Head of caudate nucleus (tissue), 42 donors: ENCODE measurements at regions not wholly inside any gene's neighbourhood (a gene's known extent, or its start where the extent isn't known, plus 50 kb on each side); places are given as distances from the start of the nearest gene placed in this dataset.
"Not testable (repeated sequence)": the region's sequence is repeated elsewhere in the genome, so short reads cannot be mapped to it uniquely, and the experiment has no call there.

ENCODE experiments used
- DNase-seq, 42 donors: peaks; one replicate each; pipeline versions ENCODE4 v3.0.0 to v3.0.0-alpha.2; 2020 to 2021; ENCODE audit warnings: mixed read lengths in 7 of 42
- intact Hi-C: fragments of 100-400 bp; cut with DNase I; formaldehyde crosslinking; loops from one replicate; pipeline ENCODE4 v1.15.0; 2022

DNA sequence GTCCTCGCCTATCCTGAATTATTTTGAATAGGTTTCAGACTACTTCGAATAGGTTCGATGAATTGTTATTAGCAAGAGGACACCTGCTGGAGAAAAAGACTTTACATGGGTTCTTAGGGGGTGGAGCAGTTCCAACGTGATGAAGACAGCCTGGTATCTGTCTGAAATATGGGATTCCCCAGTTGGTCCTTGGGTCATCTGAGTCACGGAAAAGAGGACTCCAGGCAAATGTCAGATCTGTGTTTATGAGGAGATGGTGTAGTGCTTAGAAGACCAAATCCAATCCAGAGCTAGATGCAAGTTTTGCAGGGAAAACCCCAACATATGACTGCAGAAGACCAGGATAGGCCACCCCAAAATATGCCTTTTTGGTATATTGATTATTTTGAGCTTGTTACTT, 98.9 kb upstream of the IGSF10 start:
- intact Hi-C loops = no loop called here
- no peak for DNase-seq

DNA sequence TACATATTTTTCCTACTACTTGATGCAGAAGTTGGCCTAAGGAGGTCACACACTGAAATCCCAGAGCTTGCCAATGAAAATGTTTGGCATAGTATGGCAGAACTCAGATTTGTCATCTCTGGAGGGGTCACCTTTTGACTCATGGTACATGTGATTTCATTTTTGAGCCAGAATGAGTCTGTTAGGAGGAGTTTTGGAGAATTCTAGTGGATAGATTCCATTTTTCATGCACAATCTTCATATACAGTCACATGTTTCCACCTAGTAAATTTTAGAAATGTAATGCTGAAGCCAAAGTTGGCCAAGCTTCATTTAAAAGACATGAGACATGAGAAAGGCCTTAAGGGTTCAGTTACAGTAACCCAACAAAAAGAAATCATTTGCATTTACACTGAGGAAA, 97.8 kb upstream of the IGSF10 start:
- intact Hi-C loops = no loop called here
- DNase-seq = no peak

- intact Hi-C loops = no loop called here
- no peak for DNase-seq
Measured at GRCh38 chr3:151557068-151557840, 96.4 kb upstream of the IGSF10 start.

GRCh38 chr3:151556596-151556995, 95.7 kb upstream of the IGSF10 start:
- no peak for DNase-seq

DNA sequence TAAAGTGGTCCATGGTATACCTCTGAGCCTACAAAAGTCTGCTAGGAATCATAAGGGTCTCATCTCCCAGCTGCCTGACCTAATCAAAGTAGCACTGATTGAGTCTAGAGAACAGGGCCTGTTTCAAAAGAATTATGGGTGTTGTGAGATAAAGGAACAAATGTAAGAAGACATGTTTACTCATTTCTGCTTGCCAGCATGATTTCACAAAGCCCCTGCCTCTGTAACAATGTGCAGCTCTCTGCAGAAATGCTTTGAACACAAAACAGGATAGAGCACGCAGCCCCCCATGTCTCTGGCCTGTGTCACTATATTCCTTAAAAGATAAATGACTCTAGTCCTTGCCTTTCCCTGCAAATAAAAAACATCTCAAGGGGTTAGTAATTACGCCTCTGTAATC, 94.7 kb upstream of the IGSF10 start:
- intact Hi-C loops = no loop called here
- DNase-seq = no peak

More at GRCh38 chr3:151556596-151556995, 95.7 kb upstream of the IGSF10 start:
- intact Hi-C loops = no loop called here

DNA sequence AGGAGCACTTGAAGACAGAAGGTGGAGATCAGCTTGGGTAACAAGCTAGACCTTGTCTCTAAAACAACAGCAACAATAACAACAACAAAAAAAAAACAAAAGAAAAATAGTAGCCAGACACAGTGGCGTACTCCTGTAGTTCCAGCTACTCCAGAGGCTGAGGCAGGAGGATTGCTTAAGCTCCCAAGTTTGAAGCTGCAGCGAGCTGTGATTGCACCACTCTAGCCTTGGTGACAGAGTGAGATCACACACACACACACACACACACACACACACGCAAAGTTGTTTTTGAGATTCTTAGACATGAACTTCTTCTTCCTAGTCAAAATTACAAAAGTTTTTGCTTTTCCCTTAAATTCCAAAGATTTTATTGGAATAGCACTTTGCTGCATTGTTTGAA, 93.0 kb upstream of the IGSF10 start:
- intact Hi-C loops = no loop called here
- DNase-seq = no peak

- DNase-seq = no peak
- intact Hi-C loops = no loop called here
Measured at GRCh38 chr3:151552589-151552988, 91.7 kb upstream of the IGSF10 start.

- intact Hi-C loops = no loop called here
Measured at GRCh38 chr3:151550642-151551041, 89.8 kb upstream of the IGSF10 start.

DNA sequence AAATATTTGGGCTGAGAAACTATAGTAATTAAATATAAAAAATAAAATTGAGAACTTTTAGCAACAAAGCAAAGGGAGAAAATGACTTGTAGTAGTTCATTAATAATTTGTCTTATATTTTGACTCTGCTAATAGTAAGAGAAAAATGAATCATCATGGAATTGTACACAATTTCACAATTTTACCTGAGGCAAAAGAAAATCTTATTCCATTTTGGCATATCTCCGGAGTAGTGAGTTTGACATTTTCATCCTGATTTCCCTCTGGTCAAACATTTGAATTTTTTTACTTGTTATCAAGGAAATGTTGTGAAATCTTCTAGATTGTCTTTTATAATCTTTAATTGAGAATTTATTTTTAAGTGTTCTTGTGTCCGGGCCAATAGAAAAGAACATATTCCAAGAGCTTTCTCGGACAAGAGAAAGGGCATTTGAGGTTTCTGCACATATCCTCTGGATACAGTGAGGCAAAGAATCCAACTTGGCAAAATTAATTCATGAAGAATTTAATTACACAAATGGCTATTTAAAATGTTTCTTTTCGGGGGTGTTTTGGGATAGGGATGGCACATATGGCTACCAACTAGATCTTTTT, 89.3 kb upstream of the IGSF10 start:
- intact Hi-C loops = no loop called here

More at GRCh38 chr3:151550642-151551041, 89.8 kb upstream of the IGSF10 start:
- DNase-seq = no peak

DNA sequence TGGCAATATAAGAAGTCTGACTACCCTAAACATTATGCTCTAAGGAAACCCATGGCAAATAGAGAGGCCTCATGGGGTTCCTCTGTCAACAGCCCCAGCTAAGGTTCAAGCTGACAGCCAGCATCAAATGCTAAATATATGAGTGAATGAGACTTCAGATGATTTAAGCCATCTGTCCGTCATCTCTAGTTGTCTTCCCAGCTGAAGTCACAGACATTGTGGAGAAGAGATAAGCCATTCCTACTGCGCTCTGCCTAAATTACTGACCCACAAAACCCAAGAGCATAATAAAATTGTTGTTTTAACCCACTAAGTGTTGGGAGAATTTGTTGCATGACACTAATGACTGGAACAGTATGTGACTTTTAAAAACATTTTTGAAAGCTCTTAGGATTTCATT, 87.3 kb upstream of the IGSF10 start:
- intact Hi-C loops = no loop called here
- no peak for DNase-seq

More for the DNA sequence above, 89.3 kb upstream of the IGSF10 start:
- no peak for DNase-seq

DNA sequence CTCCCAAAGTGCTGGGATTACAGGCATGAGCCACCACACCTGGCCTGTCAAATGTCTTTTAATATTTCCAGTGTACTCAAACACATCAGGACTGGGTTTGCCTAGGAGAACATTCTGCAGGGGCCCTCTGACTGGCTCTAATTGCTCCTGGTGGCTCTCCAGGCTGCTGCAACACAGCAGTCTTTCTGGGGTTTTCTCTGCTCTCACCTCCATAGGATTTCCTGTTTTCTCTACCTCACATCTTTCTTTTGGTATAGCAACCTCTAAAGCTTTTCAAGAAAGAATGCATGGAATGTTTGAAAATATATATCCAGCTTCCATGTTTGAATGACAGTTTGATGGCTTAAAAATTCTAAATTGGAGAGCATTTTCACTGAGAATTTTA, 83.3 kb upstream of the IGSF10 start:
- intact Hi-C loops = no loop called here
- no peak for DNase-seq

DNA sequence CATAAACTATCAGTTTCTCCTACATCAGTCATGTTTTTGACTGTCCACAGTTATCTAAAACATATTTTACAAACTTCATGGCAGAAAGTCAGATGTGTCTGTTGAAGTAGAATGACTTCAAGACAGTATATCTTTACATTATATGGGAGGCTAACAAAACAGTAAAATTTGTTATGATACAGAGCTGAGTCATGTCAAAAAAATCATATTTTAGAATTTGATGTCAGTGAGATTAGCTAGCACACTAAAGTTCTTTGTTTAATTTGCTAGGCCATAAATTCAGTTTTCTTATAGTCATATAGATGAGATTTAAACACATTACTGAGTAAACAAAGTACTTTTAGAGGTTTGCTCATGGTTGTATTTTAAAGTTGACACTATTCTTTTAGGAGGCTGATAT, 80.3 kb upstream of the IGSF10 start:
- no peak for DNase-seq
- intact Hi-C loops = no loop called here

- intact Hi-C loops = no loop called here
- no peak for DNase-seq
Measured at GRCh38 chr3:151539599-151539998, 78.7 kb upstream of the IGSF10 start.

DNA sequence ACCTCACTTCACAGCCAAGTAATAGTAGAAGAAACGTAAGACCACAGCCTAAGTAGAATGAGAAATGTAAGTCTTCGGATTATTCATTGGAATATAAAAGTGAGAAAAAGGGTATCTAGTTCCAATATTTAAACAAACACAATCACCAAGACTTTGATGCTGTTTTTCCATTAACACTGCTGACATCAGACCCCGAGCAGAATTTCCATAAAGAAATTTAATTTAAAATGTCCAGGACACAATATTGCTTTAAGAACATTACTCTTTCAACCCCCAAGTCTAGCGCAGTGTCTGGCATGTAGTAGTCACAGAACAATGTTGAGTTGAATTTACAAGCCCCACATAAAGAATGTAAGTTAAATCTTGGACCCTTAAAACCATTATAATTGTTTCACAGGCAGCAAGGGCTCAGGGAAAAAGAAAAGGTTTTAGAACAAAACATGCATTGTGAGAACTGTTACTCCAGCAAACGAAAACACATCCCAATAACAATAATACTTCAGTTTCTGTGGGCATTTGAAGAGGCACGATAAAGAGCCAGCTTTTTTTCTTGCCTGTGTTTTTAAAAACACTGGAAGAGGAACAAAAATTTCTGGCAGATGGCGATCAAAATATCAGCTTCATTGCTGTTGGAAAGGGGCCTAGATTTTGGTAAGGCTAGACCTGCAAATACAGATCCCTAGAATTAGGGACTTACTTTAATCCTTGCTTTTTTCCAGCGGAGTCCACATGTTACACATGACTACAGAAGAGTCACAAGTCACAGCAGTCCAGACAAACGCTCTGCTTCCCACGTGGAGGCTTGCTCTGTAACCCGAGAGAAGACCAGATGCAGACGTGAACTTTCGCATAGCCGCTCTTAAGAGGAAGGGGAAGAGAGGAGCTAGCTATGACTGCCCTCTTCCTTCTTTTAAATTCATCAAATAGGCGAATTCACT, 77.9 kb upstream of the IGSF10 start:
- peak in 29 of 42 donors; percentile 1 to 59 (median 14) for DNase-seq
- intact Hi-C loops = no loop called here

GRCh38 chr3:151537726-151538125, 76.9 kb upstream of the IGSF10 start:
- no peak for DNase-seq
- intact Hi-C loops = no loop called here

DNA sequence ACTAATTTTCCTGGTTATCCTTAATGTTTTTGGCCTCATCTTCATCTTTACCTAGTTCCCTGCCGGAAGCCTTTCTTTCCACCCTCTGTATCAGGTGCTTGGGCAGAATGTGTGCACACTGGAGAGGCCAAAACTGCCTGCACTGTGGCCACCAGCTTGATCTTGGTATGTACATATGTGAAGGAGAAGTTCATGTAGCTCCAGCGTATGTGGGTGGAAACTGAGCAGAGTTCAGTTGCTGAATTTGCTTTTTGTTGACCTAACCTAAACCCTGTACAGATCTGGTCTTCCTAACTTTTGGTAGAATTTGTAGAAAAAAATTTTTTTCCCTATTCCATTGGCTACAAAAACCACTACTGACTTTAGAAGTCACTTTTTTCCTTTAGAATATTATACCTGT, 65.9 kb upstream of the IGSF10 start:
- intact Hi-C loops = no loop called here
- no peak for DNase-seq

DNA sequence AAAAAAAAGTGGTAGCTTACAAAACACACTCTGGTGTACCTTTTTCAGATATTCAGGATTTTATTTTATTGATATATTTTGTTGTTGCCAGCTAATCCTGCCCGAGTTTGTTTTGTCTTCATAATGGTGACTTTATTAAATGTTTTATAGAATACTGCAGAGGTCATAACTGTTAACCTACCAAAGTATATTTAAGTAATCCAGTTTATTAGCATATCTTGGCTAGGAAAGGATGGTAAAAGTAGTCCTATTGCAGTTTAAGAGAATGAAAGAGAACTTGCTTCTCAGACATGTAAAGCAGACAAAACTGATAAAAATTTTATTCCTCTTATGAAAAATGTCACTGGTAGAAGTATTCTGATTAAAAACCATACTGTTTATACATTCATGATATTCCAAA, 59.2 kb upstream of the IGSF10 start:
- intact Hi-C loops = no loop called here

GRCh38 chr3:151511433-151511832, 50.6 kb upstream of the IGSF10 start:
- intact Hi-C loops = not testable (repeated sequence)

More for the DNA sequence above, 59.2 kb upstream of the IGSF10 start:
- no peak for DNase-seq

More at GRCh38 chr3:151511433-151511832, 50.6 kb upstream of the IGSF10 start:
- not testable (repeated sequence) for DNase-seq
